DMS153 (cell line): ENCODE measurements at regions not wholly inside any gene's neighbourhood (a gene's known extent, or its start where the extent isn't known, plus 50 kb on each side); places are given as distances from the start of the nearest gene placed in this dataset.

Experiments used
- DNase-seq: peaks from one replicate; lab custom pipeline; 2025; lab: John Stamatoyannopoulos, UW

- no peak for DNase-seq
These were observed 385.6 kb downstream of the GRIN2B start for GRCh38 chr12:13595536-13596443.

GRCh38 chr12:13594731-13595514 is 386.5 kb downstream of the GRIN2B start:
- no peak for DNase-seq

DNA sequence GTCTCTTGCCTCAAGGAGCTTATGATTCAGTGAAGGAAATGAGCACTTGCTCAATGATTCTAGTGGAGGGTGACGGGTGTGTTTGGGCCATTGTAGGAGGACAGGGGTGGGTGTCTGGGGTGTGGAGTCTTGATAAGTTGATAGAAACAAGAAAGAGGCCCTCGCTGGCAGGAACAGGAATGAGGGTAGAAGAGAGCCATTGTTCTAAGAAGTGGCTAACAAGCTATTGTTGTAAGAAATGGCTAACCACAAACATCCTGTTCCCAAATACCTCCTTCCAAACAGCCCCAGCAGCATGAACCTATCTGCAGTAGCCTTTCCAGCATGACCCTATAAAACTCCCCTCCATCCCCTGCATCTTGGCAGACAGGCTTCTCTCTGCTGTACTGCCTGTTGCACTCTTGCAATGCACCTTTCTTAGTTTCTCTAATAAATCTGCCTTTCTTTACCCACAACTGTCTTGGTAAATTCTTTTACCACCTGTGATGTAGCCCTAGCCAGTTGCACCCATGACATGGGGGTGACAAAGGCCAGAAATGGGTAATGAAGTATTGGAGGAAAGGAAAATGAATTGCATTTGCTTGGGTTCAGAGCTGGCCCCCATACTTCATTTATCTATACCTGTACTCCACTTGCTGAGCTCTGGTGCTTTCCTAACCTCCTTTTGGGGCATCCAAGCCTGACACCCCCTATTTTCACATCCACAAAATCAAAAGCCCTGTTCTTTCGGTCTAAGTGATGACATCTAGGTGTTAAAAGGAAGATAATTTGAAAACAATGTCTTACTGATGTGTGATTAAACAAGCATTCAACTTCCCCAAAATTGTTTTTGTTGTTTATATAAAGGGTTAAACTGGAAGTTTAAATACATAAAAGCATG is 389.1 kb downstream of the GRIN2B start:
- DNase-seq: no peak

GRCh38 chr12:13591488-13591887 is 389.9 kb downstream of the GRIN2B start:
- DNase-seq: no peak

GRCh38 chr12:13591059-13591458 is 390.3 kb downstream of the GRIN2B start:
- no peak for DNase-seq

DNA sequence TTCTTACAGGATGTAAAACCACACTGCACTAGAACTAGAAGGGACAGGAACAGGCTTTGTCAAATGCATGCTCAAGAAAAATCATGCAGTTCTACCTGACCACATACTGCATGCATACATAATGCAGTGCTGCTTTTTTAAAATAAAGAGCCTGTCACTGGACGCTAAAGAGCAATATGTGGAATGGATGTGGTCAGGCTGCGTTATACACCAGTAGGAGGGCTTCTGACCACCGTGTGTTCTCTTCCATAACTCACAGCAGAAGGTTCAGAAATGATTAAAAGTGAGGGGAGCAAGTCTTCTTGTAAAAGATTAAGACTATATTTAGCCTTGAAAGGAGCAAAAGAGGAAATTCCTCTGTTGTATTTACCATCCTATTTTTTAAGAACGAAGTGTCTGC is 392.0 kb downstream of the EMP1 start:
- DNase-seq: no peak

DNA sequence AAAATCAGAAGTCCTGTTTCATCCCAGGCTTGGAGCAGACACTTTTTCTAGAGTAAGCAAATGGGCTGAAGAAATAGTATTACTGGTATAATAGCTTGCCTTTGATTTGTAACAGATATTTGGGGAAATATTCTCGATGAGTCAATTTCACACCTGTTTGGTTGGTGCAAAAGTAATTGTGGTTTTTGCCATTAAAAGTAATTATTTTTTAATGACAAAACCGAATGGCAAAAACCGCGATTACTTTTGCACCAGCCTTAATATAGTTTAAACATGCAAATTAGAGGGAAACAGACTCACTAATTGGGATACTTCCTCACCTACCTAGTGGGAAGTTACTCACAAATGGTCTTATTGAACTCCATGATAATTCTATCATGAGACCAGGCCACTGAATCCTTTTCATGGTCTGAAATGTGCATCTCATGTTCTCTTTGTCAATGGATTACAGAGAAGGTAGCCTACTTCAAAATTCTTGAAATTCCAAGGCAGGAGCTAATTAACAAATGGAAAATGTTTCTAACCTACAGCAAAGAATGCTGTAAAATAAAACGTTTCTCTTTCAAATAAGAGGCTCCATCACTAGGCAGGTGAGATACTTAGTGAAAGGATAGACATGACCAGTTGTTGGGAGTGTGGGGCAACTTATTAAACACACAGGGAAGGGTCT is 391.3 kb downstream of the EMP1 start:
- no peak for DNase-seq

DNA sequence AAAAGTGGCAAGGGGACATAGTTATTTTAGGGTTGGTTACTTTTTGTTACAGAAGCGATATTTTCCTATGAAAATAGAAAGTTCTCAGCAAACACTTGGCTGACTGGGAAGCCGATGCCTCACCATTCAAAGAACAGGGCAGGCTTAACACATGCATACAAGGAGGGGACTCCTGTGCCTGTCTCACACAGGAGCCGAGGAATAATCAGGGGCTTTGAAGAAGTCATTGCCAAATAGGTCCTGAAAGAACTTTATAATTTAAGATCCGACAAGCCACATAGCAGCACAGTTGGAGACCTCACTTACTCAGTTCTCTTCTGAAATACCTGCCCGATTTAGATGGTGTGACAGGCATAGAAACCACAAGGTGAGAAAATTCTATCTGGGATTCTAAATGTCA is 389.8 kb downstream of the EMP1 start:
- DNase-seq: no peak

DNA sequence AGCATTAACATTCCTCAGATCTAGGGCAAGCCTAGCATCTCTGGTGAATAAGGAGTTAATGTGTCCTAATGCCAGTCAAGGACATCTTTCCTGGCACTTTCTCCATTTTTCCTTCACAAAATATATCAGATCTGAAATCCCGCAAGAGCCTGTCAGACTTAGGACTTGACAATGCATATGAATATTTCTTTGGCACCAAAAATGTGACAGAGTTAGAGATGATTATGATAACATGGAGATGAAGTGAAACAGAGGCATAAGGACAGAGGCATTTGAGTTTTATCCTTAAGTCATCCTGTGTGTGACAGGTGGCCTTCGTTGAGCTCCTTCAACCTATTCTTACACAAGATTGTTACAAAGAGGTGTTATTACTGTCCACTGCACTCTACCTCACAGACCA is 388.0 kb downstream of the EMP1 start:
- no peak for DNase-seq

GRCh38 chr12:13583630-13584029 is 387.1 kb downstream of the EMP1 start:
- no peak for DNase-seq

DNA sequence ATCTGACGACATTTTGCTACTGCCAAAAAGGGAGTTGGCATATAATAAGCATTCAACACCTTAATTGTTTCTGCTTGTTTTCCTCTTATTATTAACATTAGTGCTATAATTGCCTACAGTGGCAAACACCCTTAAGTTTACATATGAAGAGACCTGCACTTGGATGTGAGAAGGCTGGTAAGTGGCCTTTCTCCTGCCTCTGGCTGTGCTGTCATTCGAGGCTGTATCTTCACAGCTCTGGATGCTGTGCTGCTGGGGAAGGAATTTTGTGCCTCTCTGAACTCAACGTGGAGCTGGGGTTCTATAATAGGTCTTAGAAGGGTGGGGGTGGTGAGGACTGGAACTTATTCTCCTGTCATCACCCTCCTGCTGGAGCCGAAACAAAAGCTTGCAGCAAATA is 385.9 kb downstream of the EMP1 start:
- no peak for DNase-seq

DNA sequence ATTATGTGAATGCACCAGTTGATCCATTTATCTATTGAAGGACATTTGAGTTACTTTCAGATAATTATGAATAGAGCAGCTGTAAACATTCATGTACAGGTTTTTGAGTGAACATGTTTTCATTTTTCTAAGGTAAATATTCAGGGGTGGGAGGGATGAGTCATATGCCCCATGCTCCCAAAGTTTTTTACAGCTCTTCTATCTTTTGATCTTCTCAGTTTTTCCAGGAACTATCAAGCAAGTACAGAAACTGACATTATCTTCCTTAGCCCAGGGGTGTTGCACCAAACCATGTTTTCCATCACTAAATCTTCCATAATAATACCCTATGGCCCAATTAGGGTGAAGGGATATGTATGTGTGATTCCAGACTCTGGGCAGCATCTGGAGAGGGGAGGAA is 384.5 kb downstream of the EMP1 start:
- no peak for DNase-seq

GRCh38 chr12:13580206-13580605 is 383.7 kb downstream of the EMP1 start:
- DNase-seq: no peak

DNA sequence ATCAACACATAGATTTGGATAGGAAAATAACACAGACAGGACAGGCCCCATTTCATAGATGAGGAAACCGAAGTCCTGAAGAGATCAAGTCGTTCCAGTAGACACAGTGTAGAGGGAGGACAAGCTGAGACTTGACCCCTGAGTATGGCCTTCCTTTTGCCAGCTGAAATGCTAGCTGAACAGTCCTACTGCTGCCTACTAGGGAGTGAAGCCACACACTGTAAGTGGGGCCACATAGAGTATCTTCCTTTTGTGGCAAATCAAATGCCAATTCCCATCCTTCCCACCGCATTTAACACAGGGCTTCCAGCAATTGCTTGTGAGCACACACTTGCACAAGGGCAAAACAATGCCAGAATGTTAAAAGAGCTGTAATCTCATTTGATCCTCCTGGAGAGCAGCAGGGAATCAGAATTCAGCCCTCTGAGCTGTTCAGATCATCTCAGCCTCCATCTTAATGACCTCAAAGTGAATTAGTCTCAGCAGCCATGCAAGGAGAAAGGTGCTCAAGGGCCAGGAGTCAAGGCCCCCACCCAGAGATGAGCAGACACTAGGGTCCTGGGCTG is 380.5 kb downstream of the EMP1 start:
- DNase-seq: no peak

DNA sequence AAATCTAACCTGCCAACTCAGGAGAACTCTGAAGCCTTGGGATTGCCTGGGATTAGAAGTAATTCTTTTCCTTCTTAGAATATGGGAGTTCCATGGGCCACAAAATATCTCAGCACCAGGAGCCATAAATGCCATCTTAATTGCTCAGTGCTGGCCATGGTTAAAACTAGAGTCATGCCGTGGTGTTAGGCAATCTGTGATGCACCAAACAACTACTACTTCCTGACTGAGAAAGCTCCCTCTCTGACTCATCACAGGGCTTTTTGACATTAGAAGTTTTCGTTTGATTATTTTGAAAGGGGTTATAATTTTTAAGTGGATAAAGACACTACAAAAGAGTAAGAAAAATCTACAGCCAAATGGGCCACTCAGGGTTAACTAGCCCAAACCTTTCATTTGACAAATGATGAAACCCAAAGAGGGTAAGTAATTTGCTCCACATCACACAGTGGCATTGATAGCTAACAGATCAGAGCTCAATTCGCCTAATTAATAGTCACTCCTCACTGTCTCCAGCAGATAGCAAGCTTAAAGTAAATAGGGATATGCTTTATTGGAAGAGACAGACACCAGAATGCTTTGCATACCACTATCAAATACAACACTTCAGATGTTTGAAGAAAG is 377.3 kb downstream of the EMP1 start:
- DNase-seq: no peak

GRCh38 chr12:13571035-13571434 is 374.5 kb downstream of the EMP1 start:
- DNase-seq: no peak

GRCh38 chr12:13570005-13570694 is 373.6 kb downstream of the EMP1 start:
- no peak for DNase-seq

DNA sequence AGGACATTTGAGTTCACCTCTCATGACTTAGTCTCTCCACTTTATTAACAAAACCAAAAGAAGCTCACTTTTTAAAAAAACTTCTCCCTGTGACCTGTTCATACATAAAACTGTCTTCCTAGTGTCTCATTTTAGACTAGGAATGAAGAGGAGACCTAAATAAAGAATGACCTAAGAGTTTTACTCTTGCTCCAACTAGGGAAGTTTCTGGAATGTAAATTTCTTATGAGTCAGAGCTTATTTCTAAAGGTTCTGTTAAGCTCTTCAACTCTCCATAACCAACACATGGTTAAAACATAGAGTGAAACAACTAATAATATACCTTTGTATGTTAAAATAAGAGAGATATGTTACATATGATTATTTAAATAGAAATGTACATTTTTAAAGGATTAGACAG is 369.8 kb downstream of the EMP1 start:
- DNase-seq: no peak

GRCh38 chr12:13564266-13564810 is 367.8 kb downstream of the EMP1 start:
- no peak for DNase-seq

GRCh38 chr12:13563743-13564125 is 367.2 kb downstream of the EMP1 start:
- no peak for DNase-seq
